GM19468 (cell line): ENCODE measurements at regions not wholly inside any gene's neighbourhood (a gene's known extent, or its start where the extent isn't known, plus 50 kb on each side); places are given as distances from the start of the nearest gene placed in this dataset.
"Not testable (repeated sequence)": the region's sequence is repeated elsewhere in the genome, so short reads cannot be mapped to it uniquely, and the experiment has no call there.

Experiments
- ATAC-seq: cut with Tn5 transposase; IDR thresholded peaks from one replicate; pipeline ENCODE4 v1.9.1; 2021; ENCODE audit warnings: mild to moderate bottlenecking, moderate library complexity, moderate number of reproducible peaks; ENCODE audit not compliant: unreplicated experiment; ENCODE audit errors: extremely low read depth

GRCh38 chr16:59993101-59993500 is 1259.0 kb upstream of the GOT2 start:
- ATAC-seq: no peak

- ATAC-seq: no peak
Measured at GRCh38 chr16:59991171-59991570, 1257.1 kb upstream of the GOT2 start.

GRCh38 chr16:59988591-59988990 is 1254.5 kb upstream of the GOT2 start:
- ATAC-seq: no peak

GRCh38 chr16:59975953-59976352 is 1241.8 kb upstream of the GOT2 start:
- ATAC-seq: no peak

GRCh38 chr16:59973966-59974365 is 1239.8 kb upstream of the GOT2 start:
- ATAC-seq: no peak

- no peak for ATAC-seq
Measured at GRCh38 chr16:59971264-59971663, 1237.1 kb upstream of the GOT2 start.

- no peak for ATAC-seq
Measured at GRCh38 chr16:59964232-59964924, 1230.3 kb upstream of the GOT2 start.

- ATAC-seq: no peak
Measured at GRCh38 chr16:59959311-59959710, 1225.2 kb upstream of the GOT2 start.

GRCh38 chr16:59950431-59950830 is 1216.3 kb upstream of the GOT2 start:
- no peak for ATAC-seq

GRCh38 chr16:59944041-59944440 is 1209.9 kb upstream of the GOT2 start:
- not testable (repeated sequence) for ATAC-seq

- ATAC-seq: no peak
Measured at GRCh38 chr16:59941594-59941993, 1207.5 kb upstream of the GOT2 start.

GRCh38 chr16:59920054-59920453 is 1185.9 kb upstream of the GOT2 start:
- no peak for ATAC-seq

- no peak for ATAC-seq
Measured at GRCh38 chr16:59913666-59914065, 1179.5 kb upstream of the GOT2 start.

GRCh38 chr16:59909262-59909661 is 1175.1 kb upstream of the GOT2 start:
- ATAC-seq: no peak

- no peak for ATAC-seq
Measured at GRCh38 chr16:59907611-59908010, 1173.5 kb upstream of the GOT2 start.

GRCh38 chr16:59905606-59906005 is 1171.5 kb upstream of the GOT2 start:
- no peak for ATAC-seq

GRCh38 chr16:59905131-59905530 is 1171.0 kb upstream of the GOT2 start:
- ATAC-seq: no peak

- ATAC-seq: no peak
Measured at GRCh38 chr16:59899940-59900339, 1165.8 kb upstream of the GOT2 start.

- ATAC-seq: no peak
Measured at GRCh38 chr16:59892376-59892775, 1158.3 kb upstream of the GOT2 start.

- no peak for ATAC-seq
Measured at GRCh38 chr16:59887856-59888255, 1153.7 kb upstream of the GOT2 start.

- no peak for ATAC-seq
Measured at GRCh38 chr16:59886021-59886420, 1151.9 kb upstream of the GOT2 start.

- ATAC-seq: no peak
Measured at GRCh38 chr16:59881376-59881775, 1147.3 kb upstream of the GOT2 start.
